HepG2 (cell line): ENCODE measurements at regions not wholly inside any gene's neighbourhood (a gene's known extent, or its start where the extent isn't known, plus 50 kb on each side); places are given as distances from the start of the nearest gene placed in this dataset.

Source experiments
- ATAC-seq: fragments of 200-7000 bp; cut with Tn5 transposase; 3 replicates; pipeline ENCODE4 v1.9.1; 2020; ENCODE audit warnings: mild to moderate bottlenecking, moderate library complexity
- BruUV-seq: library from RNA; stranded (reverse); fragments of 400-500 nt; replicated peaks from 2 replicates; lab custom pipeline; 2021; lab: Mats Ljungman, UMichigan
- CTCF ChIA-PET: fragments of 300-600 bp; formaldehyde crosslinking; extraction: SDS; loops from one replicate; lab custom pipeline; 2021; ENCODE audit warnings: low total read pairs, inconsistent platforms, low intra/inter-chr PET ratio; lab: Yijun Ruan, JAX
- POLR2A ChIA-PET: fragments of 350-600 bp; sonication (Branson Sonifier 250); formaldehyde crosslinking; loops from one replicate; lab custom pipeline; 2020; ENCODE audit warnings: antibody characterized with exemption, inconsistent platforms; lab: Yijun Ruan, JAX
- DNase-seq: peaks from one replicate; pipeline ENCODE4 v3.0.0-alpha.2; 2015; ENCODE audit warnings: low spot score
- FAIRE-seq: peaks from 3 replicates; lab custom pipeline; 2011; peaks lifted over from hg19 to GRCh38; lab: Jason Lieb, UNC
- H2AFZ ChIP-seq: one replicate; pipeline ENCODE4 v1.6.1; 2011; ENCODE audit warnings: low read length, inconsistent platforms
- H3K27ac ChIP-seq: fragments of 300-600 bp; 3 replicates; pipeline ENCODE4 v1.8.0; 2011; ENCODE audit warnings: mixed run types, mild to moderate bottlenecking, mixed read lengths, low read length, inconsistent platforms; ENCODE audit not compliant: insufficient read depth; ENCODE audit errors: extremely low read length
- H3K27me3 ChIP-seq, 2 experiments: fragments of 200-600 bp in 1 of 2; 2 replicates in 1 of 2; 3 replicates in 1 of 2; pipeline versions ENCODE4 v1.6.0 to v1.8.0; 2011; ENCODE audit warnings: low read length in 2 of 2, mild to moderate bottlenecking in 2 of 2, moderate library complexity in 2 of 2, inconsistent platforms in 1 of 2; ENCODE audit not compliant: insufficient read depth in 2 of 2, control insufficient read depth in 1 of 2
- H3K36me3 ChIP-seq, 2 experiments: fragments of 200-600 bp in 1 of 2; replicated peaks in 1 of 2; 2 replicates in 1 of 2; 3 replicates in 1 of 2; pipeline versions ENCODE4 v1.5.1 to v1.8.0; 2011; ENCODE audit warnings: low read length in 2 of 2, inconsistent platforms in 1 of 2; ENCODE audit not compliant: insufficient read depth in 2 of 2, control insufficient read depth in 1 of 2
- H3K4me1 ChIP-seq: 2 replicates; pipeline ENCODE4 v1.5.1; 2012; ENCODE audit warnings: low read length, inconsistent platforms; ENCODE audit not compliant: insufficient read depth
- H3K4me2 ChIP-seq: 2 replicates; pipeline ENCODE4 v1.6.0; 2011; ENCODE audit warnings: low read depth, low read length, inconsistent platforms
- H3K4me3 ChIP-seq, 3 experiments: fragments of 200-600 bp in 1 of 3; sonication (generic), shearing (Covaris generic) in 1 of 3; replicated peaks in 1 of 3; 2 replicates each; pipeline ENCODE4 v1.5.1; 2011 to 2016; ENCODE audit warnings: low read length in 3 of 3, inconsistent platforms in 2 of 3, low read depth in 2 of 3, mild to moderate bottlenecking in 2 of 3, control low read depth in 1 of 3, mixed read lengths in 1 of 3; ENCODE audit not compliant: insufficient read depth in 1 of 3
- H3K79me2 ChIP-seq: one replicate; pipeline ENCODE4 v1.6.1; 2011; ENCODE audit warnings: low read length, inconsistent platforms; ENCODE audit not compliant: insufficient read depth
- H3K9ac ChIP-seq: 2 replicates; pipeline ENCODE4 v1.6.0; 2011; ENCODE audit warnings: mild to moderate bottlenecking, low read depth, low read length, inconsistent platforms; ENCODE audit not compliant: insufficient read depth
- H3K9me3 ChIP-seq: 2 replicates; pipeline ENCODE4 v1.5.1; 2012; ENCODE audit warnings: mild to moderate bottlenecking, low read length
- H4K20me1 ChIP-seq: 2 replicates; pipeline ENCODE4 v1.6.0; 2011; ENCODE audit warnings: inconsistent platforms, mild to moderate bottlenecking, low read length, moderate library complexity; ENCODE audit not compliant: insufficient read depth
- ATF7 ChIP-seq, 2 experiments: fragments of 450-650 bp in 1 of 2; sonication (generic) in 1 of 2; formaldehyde crosslinking in 1 of 2; IDR thresholded peaks; 2 replicates each; pipeline versions ENCODE4 v1.4.0 to v1.6.1; 2016 to 2020; ENCODE audit warnings: antibody characterized with exemption in 1 of 2, mild to moderate bottlenecking in 1 of 2, missing genetic modification reagents in 1 of 2
- DPF2 ChIP-seq: sonication (generic); formaldehyde crosslinking; IDR thresholded peaks from 2 replicates; pipeline ENCODE4 v1.4.0; 2020; ENCODE audit warnings: mild to moderate bottlenecking, low read depth, missing genetic modification reagents, borderline replicate concordance
- ETV5 ChIP-seq: IDR thresholded peaks from 2 replicates; pipeline ENCODE4 v1.6.1; 2018; ENCODE audit warnings: missing biosample characterization, missing genetic modification reagents, inconsistent platforms, borderline replicate concordance
- MAFF ChIP-seq: IDR thresholded peaks from 2 replicates; pipeline ENCODE4 v1.6.1; 2011; ENCODE audit warnings: low read depth, low read length, improper control_type of control experiment
- MAFK ChIP-seq, 2 experiments: IDR thresholded peaks in 1 of 2; conservative IDR thresholded peaks in 1 of 2; 2 replicates each; pipeline ENCODE4 v1.6.1; 2011; ENCODE audit warnings: improper control_type of control experiment in 2 of 2, low read length in 2 of 2
- MLLT10 ChIP-seq: sonication (generic); formaldehyde crosslinking; IDR thresholded peaks from 2 replicates; pipeline ENCODE4 v1.4.0; 2020; ENCODE audit warnings: missing genetic modification reagents
- NR2F1 ChIP-seq, 2 experiments: fragments of 450-650 bp in 1 of 2; formaldehyde crosslinking in 1 of 2; IDR thresholded peaks; 2 replicates each; pipeline versions ENCODE4 v1.5.0 to v1.6.1; 2016 to 2020; ENCODE audit warnings: mild to moderate bottlenecking in 1 of 2, missing compliant biosample characterization in 1 of 2, missing genetic modification reagents in 1 of 2, moderate library complexity in 1 of 2
- PLSCR1 ChIP-seq: sonication (generic); formaldehyde crosslinking; IDR thresholded peaks from 2 replicates; pipeline ENCODE4 v1.5.0; 2020; ENCODE audit warnings: missing genetic modification reagents, mild to moderate bottlenecking, borderline replicate concordance
- RBAK ChIP-seq: sonication (generic); formaldehyde crosslinking; IDR thresholded peaks from 2 replicates; pipeline ENCODE4 v1.5.1; 2020; ENCODE audit warnings: mild to moderate bottlenecking, missing genetic modification reagents
- RBFOX2 ChIP-seq: fragments of 200-400 bp; formaldehyde crosslinking; IDR thresholded peaks from 2 replicates; pipeline ENCODE4 v1.6.1; 2017; ENCODE audit warnings: low read depth, mild to moderate bottlenecking, low read length
- RERE ChIP-seq: IDR thresholded peaks from 2 replicates; pipeline ENCODE4 v1.6.1; 2016; ENCODE audit warnings: low read depth, missing genetic modification reagents, missing compliant biosample characterization
- SMC3 ChIP-seq: IDR thresholded peaks from 2 replicates; pipeline ENCODE4 v1.6.1; 2011; ENCODE audit warnings: low read length, improper control_type of control experiment
- TFAP4 ChIP-seq: sonication (generic); IDR thresholded peaks from 2 replicates; pipeline ENCODE4 v1.6.1; 2016; ENCODE audit warnings: low read depth, borderline replicate concordance
- WGBS: methylation state at CpG from one replicate; pipeline ENCODE4 v1.1.6; 2017; ENCODE audit warnings: low lambda C conversion rate; 5-methylcytosine and 5-hydroxymethylcytosine counted together
- in situ Hi-C: cut with HindIII; loops from 2 replicates; pipeline ENCODE4 v1.10.0; 2017; ENCODE audit warnings: low pct_unique_long_range_greater_than_20kb; ENCODE audit not compliant: extremely low pct_ligation_motif_present
- intact Hi-C: fragments of 100-400 bp; cut with micrococcal nuclease; formaldehyde crosslinking; loops from one replicate; pipeline ENCODE4 v1.10.0; 2022; ENCODE audit not compliant: unreplicated experiment

DNA sequence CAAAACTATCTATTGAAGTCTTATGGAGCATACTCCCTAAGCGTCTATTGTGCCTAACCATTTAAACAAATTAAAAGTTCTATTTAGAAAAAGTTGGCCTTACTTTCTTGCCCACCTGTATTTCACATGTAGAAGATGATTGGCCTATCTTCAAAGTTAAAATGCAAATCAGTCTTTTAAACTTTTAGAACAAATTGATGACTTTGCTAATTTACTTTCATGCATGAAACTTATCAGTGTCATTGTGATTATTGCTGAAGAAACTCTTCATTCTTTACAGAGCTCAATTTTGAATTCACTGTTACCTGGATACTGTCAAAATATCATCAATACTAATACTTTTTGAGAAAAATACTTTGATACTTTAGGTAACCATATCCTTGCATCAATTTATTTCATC, 216.1 kb downstream of the COX7C start:
- Histone ChIP-seq H3K9ac (no peak overlapping the region), H3K27me3 (no peaks in the 10 kb centered on the region), H2AFZ (no peak overlapping the region), H3K4me3 (no peak overlapping the region), H3K4me1 (no peaks in the 10 kb centered on the region), H3K9me3 (no peaks in the 10 kb centered on the region), H3K27ac (no peak overlapping the region), H3K36me3 (no peaks in the 10 kb centered on the region), H3K4me2 (no peak overlapping the region), H4K20me1 (no peaks in the 10 kb centered on the region)
- no peak for FAIRE-seq
- CTCF ChIA-PET = no interaction called here
- in situ Hi-C loops (no loop called here), intact Hi-C loops (no loop called here)
- no peak for DNase-seq
- BruUV-seq = no TSS peak
- WGBS = 4% methylated on average over 1 of the region's 1 CpG
- ATAC-seq = no peak
- TF ChIP-seq RBFOX2 = no peak
- peak; percentile 90 to 94 for TF ChIP-seq MAFK (conservative IDR thresholded peaks at IDR 0.05 in 1 of 2, IDR thresholded peaks at IDR 0.05 in 1 of 2; ENCODE audit: low read length in 2 of 2)
- no peak for TF ChIP-seq RBAK
- TF ChIP-seq MAFF = peak; percentile 94
- no peak for TF ChIP-seq NR2F1 (CRISPR knock-in tag; IDR thresholded peaks at IDR 0.05)
- no peak for TF ChIP-seq ETV5 (CRISPR knock-in tag)
- TF ChIP-seq, all 625 proteins: peak for 2
- no peaks in the 10 kb centered on the region for H3K79me2 ChIP-seq
- POLR2A ChIA-PET = no interaction called here

- intact Hi-C loops (no loop called here), in situ Hi-C loops (no loop called here)
- Histone ChIP-seq H3K27ac (no peak overlapping the region), H3K79me2 (no peaks in the 10 kb centered on the region), H4K20me1 (no peaks in the 10 kb centered on the region), H3K4me3 (no peak overlapping the region), H3K36me3 (no peaks in the 10 kb centered on the region), H3K27me3 (no peaks in the 10 kb centered on the region), H3K4me2 (no peak overlapping the region), H2AFZ (no peak overlapping the region), H3K9me3 (no peaks in the 10 kb centered on the region), H3K9ac (no peak overlapping the region), H3K4me1 (no peaks in the 10 kb centered on the region)
- FAIRE-seq (no peak), DNase-seq (no peak), ATAC-seq (no peak)
- CTCF ChIA-PET = no interaction called here
- BruUV-seq = no TSS peak
- POLR2A ChIA-PET = no interaction called here
- WGBS = under 1% methylated on average over 2 of the region's 2 CpGs
- TF ChIP-seq TFAP4 (no peak), MLLT10 (CRISPR knock-in tag) (no peak), SMC3 (no peak), DPF2 (CRISPR knock-in tag) (no peak), RERE (CRISPR knock-in tag) (no peak), PLSCR1 (no peak), ATF7 (IDR thresholded peaks at IDR 0.05) (peak; percentile 59), ATF7 (CRISPR knock-in tag; IDR thresholded peaks at IDR 0.05) (no peak)
Observed at GRCh38 chr5:86837610-86838009, 219.9 kb downstream of the COX7C start.
